ENCODE measurements at regions not wholly inside any gene's neighbourhood (a gene's known extent, or its start where the extent isn't known, plus 50 kb on each side); places are given as distances from the start of the nearest gene placed in this dataset.

- peaks cover 21% of the 10 kb centered on the region for H3K4me1 Mint-ChIP-seq
- no peak for DNase-seq
- H3K36me3 Mint-ChIP-seq (ENCODE audit: low read depth): no peaks in the 10 kb centered on the region
- TF ChIP-seq CTCF (IDR thresholded peaks at IDR 0.05): no peak
- peaks cover 12% of the 10 kb centered on the region for H3K9me3 Mint-ChIP-seq
- H3K27ac Mint-ChIP-seq: no peak overlapping the region
- peaks cover 20% of the 10 kb centered on the region for H3K27me3 Mint-ChIP-seq (ENCODE audit: low read depth, poor library complexity)
- H3K4me3 Mint-ChIP-seq: no peak overlapping the region
Measured at GRCh38 chr2:3008561-3008960, 369.1 kb downstream of the EIPR1 start.

DNA sequence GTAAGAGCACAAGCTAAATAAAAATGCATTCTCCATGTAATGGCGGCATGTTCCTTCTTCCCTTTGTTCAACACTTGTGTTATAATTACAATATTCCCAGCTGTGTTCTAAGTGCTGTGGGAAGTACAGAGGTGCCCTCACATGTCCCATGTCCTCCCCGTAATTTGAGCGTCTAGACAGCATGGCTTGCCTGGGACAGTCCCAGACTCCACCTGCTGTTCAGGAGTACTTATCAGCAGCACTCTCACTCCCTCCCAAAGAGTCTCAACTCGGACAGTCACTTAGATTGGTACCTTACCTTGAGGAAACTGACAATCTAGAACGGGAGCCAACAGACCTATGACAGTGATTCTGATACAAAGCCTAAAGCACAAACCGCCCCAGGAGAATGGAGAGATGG lies 370.5 kb downstream of the EIPR1 start:
- H3K4me3 Mint-ChIP-seq: no peak overlapping the region
- H3K27ac Mint-ChIP-seq: no peak overlapping the region
- H3K27me3 Mint-ChIP-seq (ENCODE audit: low read depth, poor library complexity): peaks cover 15% of the 10 kb centered on the region
- H3K4me1 Mint-ChIP-seq: peaks cover 24% of the 10 kb centered on the region
- DNase-seq: no peak
- H3K9me3 Mint-ChIP-seq: no peaks in the 10 kb centered on the region
- TF ChIP-seq CTCF (IDR thresholded peaks at IDR 0.05): no peak
- no peaks in the 10 kb centered on the region for H3K36me3 Mint-ChIP-seq (ENCODE audit: low read depth)

DNA sequence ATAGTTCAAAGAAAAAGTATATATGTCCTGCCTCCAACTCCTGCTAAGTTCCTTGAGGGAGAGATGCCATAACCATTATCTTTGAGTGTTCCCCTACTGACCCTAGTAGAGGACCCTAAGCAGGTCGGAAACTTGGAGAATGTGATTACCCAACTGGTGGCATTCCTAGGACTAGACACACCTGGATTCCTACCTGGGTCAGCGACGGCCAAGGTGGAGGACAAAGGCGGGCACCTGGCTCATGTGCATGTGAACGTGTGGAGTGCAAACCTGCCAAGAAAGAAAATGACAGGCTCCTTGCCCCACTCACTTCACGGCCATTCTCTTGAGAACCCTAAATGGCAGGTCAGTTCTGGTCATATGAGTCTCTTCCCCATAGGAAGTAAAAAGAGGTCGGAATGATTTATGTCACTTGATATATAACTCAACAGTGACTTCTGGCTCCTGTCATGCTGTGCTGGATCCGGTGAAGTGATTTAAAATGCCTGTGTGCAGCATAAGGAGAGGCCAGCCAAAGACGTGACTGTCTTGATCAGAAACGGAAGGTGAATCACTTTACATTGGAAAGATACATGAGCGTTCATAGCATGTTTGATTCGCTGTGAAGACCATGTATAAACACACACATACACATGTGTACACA lies 371.6 kb downstream of the EIPR1 start:
- TF ChIP-seq CTCF (IDR thresholded peaks at IDR 0.05): no peak
- DNase-seq: no peak
- peaks cover 15% of the 10 kb centered on the region for H3K27me3 Mint-ChIP-seq (ENCODE audit: low read depth, poor library complexity)

DNA sequence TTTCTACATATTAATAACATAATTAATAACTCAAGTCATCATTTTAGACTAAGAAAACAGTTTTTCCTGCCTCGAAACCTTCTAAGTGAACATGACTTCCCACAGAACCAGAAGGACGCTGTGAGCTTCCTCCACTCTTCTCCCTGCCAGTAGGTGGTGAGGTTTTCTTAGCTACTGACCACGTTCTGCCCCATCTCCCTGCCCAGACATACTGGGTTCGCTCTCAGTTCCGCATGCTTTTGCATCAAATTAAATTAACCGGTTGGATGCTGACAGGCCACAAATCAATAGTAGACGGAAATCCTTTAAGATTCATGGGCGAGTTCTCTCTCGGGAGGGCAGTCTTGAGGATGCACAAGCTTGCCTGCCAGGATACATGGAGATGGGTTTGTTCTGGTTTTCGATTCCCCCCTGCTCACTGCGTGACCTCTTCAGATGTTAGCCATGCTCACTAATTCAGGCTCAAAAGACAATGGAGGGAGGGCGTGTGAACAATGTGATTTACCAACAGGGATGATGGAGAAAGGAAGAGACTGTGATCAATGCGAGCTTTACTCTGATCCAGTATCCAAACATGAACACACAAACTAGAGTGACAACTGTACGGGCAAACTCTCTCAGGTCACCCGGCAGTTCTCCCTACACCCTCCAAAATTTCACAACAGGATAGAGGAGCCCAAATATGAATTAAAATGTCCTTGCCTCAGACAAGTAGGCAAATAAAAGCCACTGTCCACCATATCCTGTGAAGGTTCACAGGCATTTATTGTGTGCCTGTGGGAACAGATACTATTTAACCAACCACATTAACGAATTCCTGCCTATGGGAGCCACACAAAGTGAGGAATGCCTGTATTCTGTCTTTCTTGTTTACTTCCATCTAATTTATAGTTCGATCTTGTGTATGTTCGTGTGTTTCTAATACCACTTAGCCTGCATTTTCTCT lies 375.7 kb downstream of the EIPR1 start:
- no peak for TF ChIP-seq CTCF (IDR thresholded peaks at IDR 0.05)
- peak; percentile 24 for DNase-seq
- no peaks in the 10 kb centered on the region for H3K36me3 Mint-ChIP-seq (ENCODE audit: low read depth)
- H3K4me1 Mint-ChIP-seq: peaks cover 23% of the 10 kb centered on the region
- H3K27ac Mint-ChIP-seq: peak overlapping the region; percentile 33
- H3K27me3 Mint-ChIP-seq (ENCODE audit: low read depth, poor library complexity): peaks cover 13% of the 10 kb centered on the region
- no peak overlapping the region for H3K4me3 Mint-ChIP-seq
- no peaks in the 10 kb centered on the region for H3K9me3 Mint-ChIP-seq

More for the DNA sequence above, 371.6 kb downstream of the EIPR1 start:
- Mint-ChIP-seq H3K9me3 (no peaks in the 10 kb centered on the region), H3K4me1 (peaks cover 35% of the 10 kb centered on the region), H3K27ac (peak overlapping the region; percentile 49), H3K4me3 (no peak overlapping the region), H3K36me3 (ENCODE audit: low read depth) (no peaks in the 10 kb centered on the region)

DNA sequence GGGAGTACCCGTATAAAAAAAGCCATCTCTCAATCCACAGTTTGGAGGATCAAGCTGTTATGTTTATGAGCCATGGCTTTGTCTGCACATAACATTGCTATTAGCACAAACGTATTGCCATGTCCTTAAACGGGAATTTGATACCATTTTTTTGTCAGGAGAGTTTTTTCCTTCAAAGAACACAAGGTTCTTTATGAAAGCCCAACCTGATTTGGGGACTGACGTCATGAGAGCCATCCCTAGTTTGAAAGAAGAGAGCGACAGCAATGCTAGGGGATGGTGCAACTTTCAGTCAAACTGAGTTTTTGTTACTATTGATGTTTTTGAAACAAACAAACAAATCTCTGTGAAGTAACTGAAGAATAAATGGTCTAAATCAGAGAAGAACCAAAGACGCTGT lies 376.6 kb downstream of the EIPR1 start:
- Mint-ChIP-seq H3K36me3 (ENCODE audit: low read depth) (no peaks in the 10 kb centered on the region), H3K9me3 (no peaks in the 10 kb centered on the region), H3K4me1 (peaks cover 19% of the 10 kb centered on the region), H3K4me3 (no peak overlapping the region), H3K27ac (no peak overlapping the region), H3K27me3 (ENCODE audit: low read depth, poor library complexity) (peaks cover 12% of the 10 kb centered on the region)
- TF ChIP-seq CTCF (IDR thresholded peaks at IDR 0.05): no peak
- no peak for DNase-seq

Measured in nephron progenitor cell (in vitro differentiated cells).